ENCODE measurements at regions not wholly inside any gene's neighbourhood (a gene's known extent, or its start where the extent isn't known, plus 50 kb on each side); places are given as distances from the start of the nearest gene placed in this dataset.

DNA sequence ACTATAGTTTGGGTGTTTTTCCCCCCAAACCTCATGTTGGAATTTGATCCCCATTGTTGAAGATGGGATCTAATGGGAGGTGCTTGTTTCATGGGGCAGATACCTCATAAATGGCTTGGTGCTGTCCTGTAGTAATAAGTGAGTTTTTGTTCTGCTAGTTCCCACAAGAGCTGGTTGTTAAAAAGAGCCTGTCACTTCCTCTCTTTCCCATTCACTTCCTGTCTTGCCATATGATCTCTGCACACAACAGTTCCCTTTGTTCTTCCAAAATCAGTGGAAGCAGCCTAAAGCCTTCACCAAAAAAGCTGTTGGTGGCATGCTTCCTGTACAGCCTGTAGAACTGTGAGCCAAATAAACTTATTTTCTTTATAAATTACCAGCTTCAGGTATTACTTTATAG is 768.2 kb upstream of the VRK2 start:
- no peak overlapping the region for H3K4me3 ChIP-seq (ENCODE audit: low read depth, low read length)
- no peak for DNase-seq (ENCODE audit: low read depth)
- TF ChIP-seq, protein P1, sequence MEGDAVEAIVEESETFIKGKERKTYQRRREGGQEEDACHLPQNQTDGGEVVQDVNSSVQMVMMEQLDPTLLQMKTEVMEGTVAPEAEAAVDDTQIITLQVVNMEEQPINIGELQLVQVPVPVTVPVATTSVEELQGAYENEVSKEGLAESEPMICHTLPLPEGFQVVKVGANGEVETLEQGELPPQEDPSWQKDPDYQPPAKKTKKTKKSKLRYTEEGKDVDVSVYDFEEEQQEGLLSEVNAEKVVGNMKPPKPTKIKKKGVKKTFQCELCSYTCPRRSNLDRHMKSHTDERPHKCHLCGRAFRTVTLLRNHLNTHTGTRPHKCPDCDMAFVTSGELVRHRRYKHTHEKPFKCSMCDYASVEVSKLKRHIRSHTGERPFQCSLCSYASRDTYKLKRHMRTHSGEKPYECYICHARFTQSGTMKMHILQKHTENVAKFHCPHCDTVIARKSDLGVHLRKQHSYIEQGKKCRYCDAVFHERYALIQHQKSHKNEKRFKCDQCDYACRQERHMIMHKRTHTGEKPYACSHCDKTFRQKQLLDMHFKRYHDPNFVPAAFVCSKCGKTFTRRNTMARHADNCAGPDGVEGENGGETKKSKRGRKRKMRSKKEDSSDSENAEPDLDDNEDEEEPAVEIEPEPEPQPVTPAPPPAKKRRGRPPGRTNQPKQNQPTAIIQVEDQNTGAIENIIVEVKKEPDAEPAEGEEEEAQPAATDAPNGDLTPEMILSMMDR (IDR thresholded peaks at IDR 0.05; ENCODE audit: control insufficient read depth, extremely low read depth, insufficient read depth), result no peak

DNA sequence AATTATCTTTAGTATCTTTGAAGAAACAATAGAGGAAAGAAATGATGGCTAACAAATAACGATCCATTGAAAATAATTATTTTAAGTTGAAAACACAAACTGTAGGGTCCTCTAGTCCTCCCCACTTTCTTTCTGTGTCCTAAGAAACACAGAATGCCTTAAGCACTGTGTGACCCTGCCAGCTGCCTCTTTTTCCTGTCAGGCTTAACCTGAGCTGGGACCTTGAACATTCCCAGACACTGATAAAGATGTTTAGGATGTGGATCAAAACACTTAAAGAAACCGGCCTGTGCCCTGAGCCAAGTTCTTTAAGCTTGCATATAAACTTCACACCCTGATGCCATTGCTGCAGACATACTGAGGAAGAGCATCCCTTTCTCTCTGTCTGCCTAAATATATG is 755.4 kb upstream of the VRK2 start:
- no peak for DNase-seq (ENCODE audit: low read depth)
- TF ChIP-seq, protein P1 (IDR thresholded peaks at IDR 0.05; ENCODE audit: control insufficient read depth, extremely low read depth, insufficient read depth), result no peak
- no peak overlapping the region for H3K4me3 ChIP-seq (ENCODE audit: low read depth, low read length)

DNA sequence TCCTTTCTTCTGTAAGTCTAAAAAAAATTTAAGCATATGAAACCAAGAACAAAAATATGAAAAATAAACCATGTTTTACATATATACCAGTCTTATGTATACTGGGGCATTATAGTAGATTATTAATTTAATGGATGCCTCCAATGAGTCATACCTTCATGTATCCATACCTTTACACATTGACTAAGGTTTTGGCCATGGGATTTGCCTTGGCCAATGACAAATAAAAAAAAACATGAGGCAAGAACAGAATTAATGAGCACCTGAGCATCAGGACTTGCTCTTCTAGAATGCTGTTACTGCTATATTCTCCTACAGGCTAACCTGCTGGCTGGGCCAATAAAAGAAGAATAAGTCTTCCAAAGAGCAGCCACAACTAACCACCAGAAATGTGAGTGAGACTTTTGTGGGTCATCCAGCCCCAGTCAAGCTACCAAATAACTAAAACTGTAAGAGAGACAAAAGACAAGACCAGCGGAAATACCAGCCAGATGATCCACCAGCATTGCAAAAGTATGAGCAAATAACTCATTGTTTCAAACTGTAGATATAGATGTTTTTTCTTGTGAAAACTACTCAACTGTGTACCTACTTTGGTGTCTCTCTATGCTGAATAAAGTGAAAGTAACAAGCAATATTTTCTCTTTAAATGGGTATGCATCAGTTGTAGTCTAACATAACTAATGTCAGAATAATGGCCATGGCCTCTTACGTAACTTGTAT is 749.6 kb upstream of the VRK2 start:
- no peak for DNase-seq (ENCODE audit: low read depth)
- TF ChIP-seq, protein P1 (IDR thresholded peaks at IDR 0.05; ENCODE audit: control insufficient read depth, extremely low read depth, insufficient read depth), result no peak
- no peak overlapping the region for H3K4me3 ChIP-seq (ENCODE audit: low read depth, low read length)

DNA sequence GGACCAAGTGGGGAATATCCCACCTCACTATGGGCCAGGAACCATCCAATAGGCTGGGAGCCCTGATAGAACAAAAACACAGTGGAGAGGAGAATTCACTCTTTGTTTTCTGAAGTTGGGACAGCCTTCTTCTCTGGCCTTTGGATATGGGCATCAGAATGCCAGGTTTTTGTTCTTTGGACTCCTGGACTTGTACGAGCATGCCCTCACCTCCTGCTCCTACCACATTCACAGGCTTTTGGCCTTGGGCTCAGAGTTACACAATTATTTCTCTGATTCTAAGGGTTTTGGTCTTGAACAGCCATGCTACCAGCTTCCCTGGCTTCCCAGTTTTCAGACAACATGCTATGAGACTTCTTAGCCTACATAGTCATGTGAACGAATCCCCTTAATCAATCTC is 732.9 kb upstream of the VRK2 start:
- no peak overlapping the region for H3K4me3 ChIP-seq (ENCODE audit: low read depth, low read length)
- TF ChIP-seq, protein P1 (IDR thresholded peaks at IDR 0.05; ENCODE audit: control insufficient read depth, extremely low read depth, insufficient read depth), result no peak
- DNase-seq (ENCODE audit: low read depth), result no peak

DNA sequence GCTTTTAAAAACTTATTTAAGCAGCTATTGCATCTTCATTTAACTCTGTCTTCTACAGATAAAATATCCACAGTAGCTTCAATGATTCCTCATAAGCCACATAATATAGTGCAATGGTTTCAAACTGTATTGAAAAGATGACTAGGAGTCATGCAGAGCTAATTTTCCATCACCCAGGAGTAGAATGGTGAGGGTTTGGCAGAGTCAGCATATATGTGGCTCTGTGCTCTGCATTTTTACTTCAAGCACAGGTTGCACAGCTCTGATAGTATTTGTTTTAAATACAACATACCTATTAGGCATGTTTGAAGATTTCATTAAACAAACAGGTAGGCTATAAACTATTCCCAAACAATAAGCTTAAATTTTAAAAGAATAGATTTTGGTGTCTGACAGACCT is 731.9 kb upstream of the VRK2 start:
- no peak for DNase-seq (ENCODE audit: low read depth)
- no peak overlapping the region for H3K4me3 ChIP-seq (ENCODE audit: low read depth, low read length)
- TF ChIP-seq, protein P1 (IDR thresholded peaks at IDR 0.05; ENCODE audit: control insufficient read depth, extremely low read depth, insufficient read depth), result no peak

DNA sequence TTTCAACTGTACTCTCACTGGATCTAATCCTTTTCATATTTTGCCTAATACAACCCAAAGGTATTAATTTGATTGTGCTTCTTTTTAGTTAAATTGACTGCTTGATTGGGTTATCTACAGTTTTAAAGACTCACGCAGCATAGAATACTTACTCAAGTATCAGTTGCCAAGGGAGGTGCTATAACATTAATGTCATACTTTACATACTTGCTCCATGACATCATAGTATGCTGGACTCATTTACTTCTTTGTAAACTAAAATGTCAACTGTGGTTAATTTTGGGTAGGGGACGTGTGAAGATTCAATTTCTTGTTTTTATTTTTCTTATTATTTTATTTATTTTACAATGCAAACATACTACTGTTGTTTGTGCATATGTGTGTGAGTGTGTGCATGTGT is 716.2 kb upstream of the VRK2 start:
- DNase-seq (ENCODE audit: low read depth), result no peak
- no peak overlapping the region for H3K4me3 ChIP-seq (ENCODE audit: low read depth, low read length)
- TF ChIP-seq, protein P1 (IDR thresholded peaks at IDR 0.05; ENCODE audit: control insufficient read depth, extremely low read depth, insufficient read depth), result no peak

DNA sequence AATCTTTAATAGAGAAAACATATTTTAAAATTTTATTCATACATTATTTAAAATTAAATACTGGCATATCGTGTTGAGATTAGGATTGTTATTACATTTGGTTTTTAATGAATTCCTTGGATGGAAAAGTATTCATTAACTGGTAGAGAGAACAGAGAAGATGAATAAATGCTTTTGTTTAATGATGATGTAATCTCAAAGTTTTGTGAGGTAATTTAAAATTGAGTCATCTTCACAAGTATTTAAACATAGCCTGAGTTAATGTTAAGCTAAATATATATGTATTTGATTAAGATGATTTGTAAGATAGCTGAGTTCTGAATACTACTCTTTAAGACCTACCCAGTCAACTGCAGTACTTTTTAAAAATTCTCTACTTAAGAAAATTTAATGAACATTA is 713.4 kb upstream of the VRK2 start:
- H3K4me3 ChIP-seq (ENCODE audit: low read depth, low read length), result no peak overlapping the region
- TF ChIP-seq, protein P1 (IDR thresholded peaks at IDR 0.05; ENCODE audit: control insufficient read depth, extremely low read depth, insufficient read depth), result no peak
- no peak for DNase-seq (ENCODE audit: low read depth)
